Hepatocyte (in vitro differentiated cells): ENCODE measurements at regions not wholly inside any gene's neighbourhood (a gene's known extent, or its start where the extent isn't known, plus 50 kb on each side); places are given as distances from the start of the nearest gene placed in this dataset.

Experiments
- CTCF ChIP-seq: fragments of 200-600 bp; sonication (generic); IDR thresholded peaks from 2 replicates; pipeline ENCODE4 v1.5.1; 2016; ENCODE audit warnings: antibody characterized with exemption, mild to moderate bottlenecking; ENCODE audit not compliant: poor library complexity
- EZH2 ChIP-seq: fragments of 200-600 bp; sonication (generic); IDR thresholded peaks from 2 replicates; pipeline ENCODE4 v1.6.1; 2016; ENCODE audit warnings: antibody characterized with exemption, mild to moderate bottlenecking, borderline replicate concordance
- EZH2phosphoT487 ChIP-seq: fragments of 200-600 bp; sonication (generic); IDR thresholded peaks from one replicate; pipeline ENCODE4 v1.6.1; 2018; ENCODE audit warnings: antibody characterized with exemption, mild to moderate bottlenecking, low read depth, moderate library complexity; ENCODE audit not compliant: unreplicated experiment, severe bottlenecking

GRCh38 chr2:239772721-239773120 is 252.4 kb downstream of the NDUFA10 start:
- TF ChIP-seq EZH2phosphoT487 (no peak), CTCF (no peak), EZH2 (no peak)
